Osteoblast (primary cell): ENCODE measurements at regions not wholly inside any gene's neighbourhood (a gene's known extent, or its start where the extent isn't known, plus 50 kb on each side); places are given as distances from the start of the nearest gene placed in this dataset.

ENCODE experiments used
- DNase-seq: peaks from one replicate; pipeline ENCODE4 v3.0.0; 2011; ENCODE audit warnings: low spot score, mixed read lengths; ENCODE audit not compliant: insufficient read length; ENCODE audit errors: missing footprints
- H2AFZ ChIP-seq: 2 replicates; pipeline ENCODE4 v1.6.0; 2011; ENCODE audit warnings: mild to moderate bottlenecking, low read length
- H3K27ac ChIP-seq: 2 replicates; pipeline ENCODE4 v1.5.1; 2011; ENCODE audit warnings: mild to moderate bottlenecking, low read depth, low read length, moderate library complexity
- H3K27me3 ChIP-seq: 2 replicates; pipeline ENCODE4 v1.6.0; 2012; ENCODE audit warnings: mild to moderate bottlenecking, control low read depth, inconsistent platforms, low read length, moderate library complexity; ENCODE audit not compliant: insufficient read depth
- H3K36me3 ChIP-seq: 2 replicates; pipeline ENCODE4 v1.5.1; 2011; ENCODE audit warnings: mild to moderate bottlenecking, low read length, control low read depth, moderate library complexity; ENCODE audit not compliant: insufficient read depth
- H3K4me1 ChIP-seq: 2 replicates; pipeline ENCODE4 v1.5.1; 2011; ENCODE audit warnings: mild to moderate bottlenecking, low read length, control low read depth, moderate library complexity; ENCODE audit not compliant: insufficient read depth
- H3K4me2 ChIP-seq: 2 replicates; pipeline ENCODE4 v1.6.0; 2011; ENCODE audit warnings: mild to moderate bottlenecking, low read length; ENCODE audit not compliant: insufficient read depth
- H3K4me3 ChIP-seq: fragments of 200-600 bp; sonication (generic); 3 replicates; pipeline ENCODE4 v1.5.1; 2012; ENCODE audit warnings: mild to moderate bottlenecking, low read length, inconsistent platforms; ENCODE audit not compliant: insufficient read depth
- H3K79me2 ChIP-seq: 2 replicates; pipeline ENCODE4 v1.6.0; 2012; ENCODE audit warnings: mild to moderate bottlenecking, low read length, control low read depth, inconsistent platforms; ENCODE audit not compliant: insufficient read depth
- H3K9me3 ChIP-seq: 2 replicates; pipeline ENCODE4 v1.5.1; 2011; ENCODE audit warnings: low read depth, low read length, control low read depth
- H4K20me1 ChIP-seq: 2 replicates; pipeline ENCODE4 v1.6.0; 2012; ENCODE audit warnings: mild to moderate bottlenecking, low read length, control low read depth; ENCODE audit not compliant: insufficient read depth
- TF ChIP-seq, protein P1 (sequence below): IDR thresholded peaks from 2 replicates; pipeline ENCODE4 v1.5.1; 2011; ENCODE audit warnings: mild to moderate bottlenecking, low read depth, low read length, moderate library complexity; ENCODE audit errors: extremely low read depth

- no peaks in the 10 kb centered on the region for H3K36me3 ChIP-seq
- H3K4me1 ChIP-seq: peaks cover 6% of the 10 kb centered on the region
- no peaks in the 10 kb centered on the region for H3K27me3 ChIP-seq
- no peak overlapping the region for H3K4me2 ChIP-seq
- no peaks in the 10 kb centered on the region for H3K9me3 ChIP-seq
- H3K4me3 ChIP-seq: no peak overlapping the region
- no peaks in the 10 kb centered on the region for H4K20me1 ChIP-seq
- TF ChIP-seq, protein P1, sequence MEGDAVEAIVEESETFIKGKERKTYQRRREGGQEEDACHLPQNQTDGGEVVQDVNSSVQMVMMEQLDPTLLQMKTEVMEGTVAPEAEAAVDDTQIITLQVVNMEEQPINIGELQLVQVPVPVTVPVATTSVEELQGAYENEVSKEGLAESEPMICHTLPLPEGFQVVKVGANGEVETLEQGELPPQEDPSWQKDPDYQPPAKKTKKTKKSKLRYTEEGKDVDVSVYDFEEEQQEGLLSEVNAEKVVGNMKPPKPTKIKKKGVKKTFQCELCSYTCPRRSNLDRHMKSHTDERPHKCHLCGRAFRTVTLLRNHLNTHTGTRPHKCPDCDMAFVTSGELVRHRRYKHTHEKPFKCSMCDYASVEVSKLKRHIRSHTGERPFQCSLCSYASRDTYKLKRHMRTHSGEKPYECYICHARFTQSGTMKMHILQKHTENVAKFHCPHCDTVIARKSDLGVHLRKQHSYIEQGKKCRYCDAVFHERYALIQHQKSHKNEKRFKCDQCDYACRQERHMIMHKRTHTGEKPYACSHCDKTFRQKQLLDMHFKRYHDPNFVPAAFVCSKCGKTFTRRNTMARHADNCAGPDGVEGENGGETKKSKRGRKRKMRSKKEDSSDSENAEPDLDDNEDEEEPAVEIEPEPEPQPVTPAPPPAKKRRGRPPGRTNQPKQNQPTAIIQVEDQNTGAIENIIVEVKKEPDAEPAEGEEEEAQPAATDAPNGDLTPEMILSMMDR: no peak
- peaks cover 8% of the 10 kb centered on the region for H3K79me2 ChIP-seq
- no peak overlapping the region for H3K27ac ChIP-seq
- DNase-seq: no peak
- H2AFZ ChIP-seq: no peak overlapping the region
Measured at GRCh38 chr6:138559143-138559542, 59.8 kb upstream of the NHSL1 start.

DNA sequence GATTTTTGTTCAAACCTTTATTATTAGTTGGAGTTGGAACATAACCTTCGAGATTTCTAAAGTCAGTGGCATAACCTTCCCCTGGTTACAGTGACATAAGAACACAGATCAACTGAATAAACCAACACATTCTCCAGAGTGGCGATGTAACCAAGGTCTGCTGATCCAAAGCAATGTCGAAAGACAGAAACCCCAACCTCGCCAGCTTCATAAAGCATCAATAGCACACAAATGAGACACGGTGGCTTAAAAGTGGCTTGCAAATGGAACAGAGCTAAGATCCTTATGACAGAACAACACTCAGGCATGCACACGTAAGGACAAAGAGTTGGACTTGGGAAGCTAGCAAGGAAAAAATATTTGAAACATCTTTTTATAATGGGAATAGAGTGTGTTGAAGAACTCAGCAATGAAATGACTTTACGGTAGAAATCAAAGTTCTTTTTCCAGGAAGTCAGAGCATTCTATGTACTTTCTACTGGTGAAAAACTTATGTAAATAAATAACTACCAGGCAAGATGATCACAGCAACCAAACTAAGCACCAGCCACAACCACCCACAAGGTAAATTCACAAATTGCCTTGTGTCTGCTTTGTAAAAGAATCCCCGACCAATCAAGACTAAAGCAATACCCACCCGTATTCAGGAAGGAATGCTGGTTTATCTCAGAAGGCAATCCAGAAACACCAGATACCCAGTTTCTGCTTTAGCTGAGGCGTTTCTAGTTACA is 61.0 kb upstream of the NHSL1 start:
- Histone ChIP-seq H3K4me1 (peaks cover 5% of the 10 kb centered on the region), H4K20me1 (no peaks in the 10 kb centered on the region), H3K27ac (no peak overlapping the region), H3K4me3 (peak overlapping the region; percentile 3), H3K9me3 (no peaks in the 10 kb centered on the region), H2AFZ (peak overlapping the region; percentile 58), H3K27me3 (no peaks in the 10 kb centered on the region), H3K79me2 (peaks cover 8% of the 10 kb centered on the region), H3K4me2 (peak overlapping the region; percentile 45), H3K36me3 (no peaks in the 10 kb centered on the region)
- no peak for DNase-seq
- TF ChIP-seq, protein P1: no peak

DNA sequence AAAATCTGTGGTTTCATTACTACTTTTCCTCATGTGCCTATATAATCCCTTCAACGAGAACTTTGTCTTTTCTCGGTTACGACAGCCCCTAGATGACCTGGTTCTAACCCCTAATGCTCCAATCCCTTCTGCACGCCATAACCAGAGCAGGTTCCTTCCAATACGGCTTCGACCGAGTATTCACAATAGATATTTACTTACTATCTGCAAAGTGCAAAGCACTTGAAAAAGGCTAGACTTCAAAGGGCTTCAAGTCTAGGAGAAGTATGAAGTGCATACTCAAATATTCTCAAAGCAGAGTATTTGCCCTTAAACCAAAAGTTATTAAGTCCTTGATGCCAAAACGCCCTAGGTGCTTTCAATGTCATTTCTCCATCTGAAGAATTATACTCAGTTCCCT is 63.4 kb upstream of the NHSL1 start:
- Histone ChIP-seq H4K20me1 (no peaks in the 10 kb centered on the region), H3K27ac (no peak overlapping the region), H3K36me3 (no peaks in the 10 kb centered on the region), H3K4me2 (no peak overlapping the region), H3K4me1 (no peaks in the 10 kb centered on the region), H3K79me2 (peaks cover 6% of the 10 kb centered on the region), H3K9me3 (no peaks in the 10 kb centered on the region), H3K4me3 (no peak overlapping the region), H2AFZ (no peak overlapping the region), H3K27me3 (no peaks in the 10 kb centered on the region)
- TF ChIP-seq, protein P1: no peak
- DNase-seq: no peak

DNA sequence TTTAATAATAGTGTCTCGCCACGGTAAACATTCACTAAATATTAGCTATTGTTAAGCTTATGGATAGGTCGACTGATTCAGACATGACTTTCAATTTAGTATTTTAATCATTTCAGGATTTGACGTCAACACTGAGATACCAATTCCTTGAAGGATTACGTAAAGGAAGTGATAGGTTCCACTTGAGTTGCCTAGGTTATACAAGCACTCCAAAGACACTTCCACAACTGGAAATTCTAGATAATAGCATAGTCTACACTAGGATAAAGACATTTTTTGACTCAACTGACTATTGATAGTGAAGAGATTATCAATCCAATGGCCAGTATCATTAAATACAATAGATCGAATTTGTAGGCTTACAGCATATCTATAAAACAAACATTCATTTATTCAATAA is 63.9 kb upstream of the NHSL1 start:
- Histone ChIP-seq H2AFZ (no peak overlapping the region), H3K79me2 (peaks cover 6% of the 10 kb centered on the region), H3K4me3 (no peak overlapping the region), H3K36me3 (no peaks in the 10 kb centered on the region), H3K4me2 (no peak overlapping the region), H3K27me3 (no peaks in the 10 kb centered on the region), H3K9me3 (no peaks in the 10 kb centered on the region), H4K20me1 (no peaks in the 10 kb centered on the region), H3K27ac (no peak overlapping the region), H3K4me1 (no peaks in the 10 kb centered on the region)
- DNase-seq: no peak
- TF ChIP-seq, protein P1: no peak
